T-helper 2 cell treated with Interferon-gamma antibody and Interleukin-4, amounts not matched to agents 100 ng/mL and 5 ng/mL, for 36 hours (primary cell): ENCODE measurements at regions not wholly inside any gene's neighbourhood (a gene's known extent, or its start where the extent isn't known, plus 50 kb on each side); places are given as distances from the start of the nearest gene placed in this dataset.

Experiments used
- intact Hi-C: fragments of 100-400 bp; cut with micrococcal nuclease; formaldehyde crosslinking; loops from one replicate; pipeline ENCODE4 v1.15.1; 2023

DNA sequence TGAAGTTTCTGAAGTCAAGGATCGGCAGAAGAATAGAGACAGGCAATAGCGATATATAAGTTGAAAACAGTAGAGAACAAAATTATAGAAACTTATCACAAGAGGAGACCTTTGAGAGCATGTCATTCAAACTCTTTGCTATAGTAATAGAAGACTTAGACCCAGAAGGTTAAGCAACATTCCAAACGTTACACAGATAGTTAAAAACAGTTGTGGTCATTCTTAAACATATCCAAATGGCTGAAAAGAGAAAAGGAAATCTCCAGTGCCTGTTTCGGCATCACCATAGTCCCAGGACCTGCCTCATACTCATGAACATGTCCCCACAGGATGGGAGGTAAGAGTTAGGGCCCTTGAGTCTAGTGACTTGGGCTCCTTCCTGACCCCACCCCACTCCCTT lies 258.1 kb upstream of the NOCT start:
- intact Hi-C loops = no loop called here

DNA sequence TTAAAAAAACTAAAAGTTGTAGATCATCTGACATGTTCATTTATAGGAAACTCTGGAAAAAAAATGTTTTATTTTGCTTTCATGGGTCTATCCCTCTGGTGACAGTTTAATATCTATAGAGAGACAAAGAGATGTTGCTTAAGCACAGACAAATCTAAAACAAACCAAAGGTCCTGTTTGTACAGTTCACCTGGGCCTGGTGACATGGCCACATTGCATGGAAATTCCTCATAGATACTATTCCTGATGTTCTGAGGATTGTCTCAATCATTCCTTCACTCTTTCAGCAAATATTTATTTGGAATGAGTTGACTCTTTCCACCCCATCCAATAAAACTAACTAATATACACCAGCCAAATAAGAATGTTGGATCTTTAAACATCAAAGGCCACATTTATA lies 259.1 kb upstream of the NOCT start:
- intact Hi-C loops = no loop called here

DNA sequence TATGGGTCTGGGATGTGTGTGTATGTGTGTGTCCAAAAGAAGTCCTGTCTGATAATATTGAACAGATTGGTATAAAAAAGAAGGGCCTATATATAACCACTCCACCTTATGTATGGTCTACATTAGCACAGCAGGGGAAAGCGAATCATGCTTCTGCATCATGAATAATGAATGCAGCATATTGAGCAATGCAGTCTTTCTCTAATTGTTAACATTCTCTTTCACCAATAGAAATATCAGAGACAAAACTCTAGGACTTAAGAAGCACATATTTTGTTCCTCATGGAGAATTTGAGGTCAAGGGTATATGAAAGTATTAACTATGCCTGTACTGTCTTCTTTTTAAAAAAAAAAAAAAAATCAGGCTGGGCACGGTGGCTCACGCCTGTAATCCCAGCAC lies 264.3 kb upstream of the NOCT start:
- intact Hi-C loops = no loop called here

DNA sequence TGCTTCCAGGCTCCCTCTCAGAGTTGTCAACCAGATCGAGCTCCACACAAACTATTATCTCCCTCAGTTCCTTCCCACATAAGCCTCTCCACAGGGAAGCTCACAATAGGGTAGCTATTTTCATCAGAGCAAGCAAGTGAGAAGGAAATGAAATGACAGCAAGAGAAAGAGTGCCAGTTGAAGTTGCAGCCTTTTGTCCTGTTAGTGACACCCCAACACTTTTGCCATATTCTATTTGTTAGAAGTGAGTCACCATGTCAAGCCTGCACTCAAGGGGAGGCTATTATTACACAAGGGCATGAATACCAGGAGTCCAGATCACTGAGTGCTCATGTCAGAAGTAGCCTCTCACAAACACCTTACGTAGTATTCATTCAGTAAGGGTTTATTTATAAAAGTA lies 266.3 kb upstream of the NOCT start:
- intact Hi-C loops = no loop called here

DNA sequence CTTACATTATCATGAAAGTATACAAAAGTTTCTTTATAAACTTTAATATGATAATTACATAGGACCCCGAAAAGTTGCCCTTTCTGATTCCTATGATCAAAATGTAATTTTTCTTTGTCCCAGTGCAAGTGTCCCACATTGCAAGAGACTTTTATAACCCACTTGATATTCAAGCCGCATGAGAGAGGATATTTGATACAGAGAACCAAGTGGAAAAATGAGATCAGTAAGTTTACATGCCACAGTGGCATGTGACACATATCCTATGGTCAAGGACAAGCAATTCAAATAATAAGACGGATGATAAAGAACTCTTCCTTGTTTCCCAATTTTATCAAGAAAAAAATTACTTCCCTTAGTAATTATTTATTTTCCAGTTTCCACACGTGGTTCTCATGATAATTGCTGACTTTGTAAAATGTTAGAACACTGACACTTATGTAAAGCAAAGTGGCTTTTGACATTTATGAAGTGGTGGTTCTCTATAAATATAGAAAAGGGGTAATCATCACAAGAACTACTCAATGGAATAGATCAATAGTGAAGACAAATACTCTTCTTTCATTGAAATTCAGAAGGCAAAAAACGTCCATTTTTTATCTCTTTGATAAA lies 273.7 kb upstream of the NOCT start:
- intact Hi-C loops = no loop called here

DNA sequence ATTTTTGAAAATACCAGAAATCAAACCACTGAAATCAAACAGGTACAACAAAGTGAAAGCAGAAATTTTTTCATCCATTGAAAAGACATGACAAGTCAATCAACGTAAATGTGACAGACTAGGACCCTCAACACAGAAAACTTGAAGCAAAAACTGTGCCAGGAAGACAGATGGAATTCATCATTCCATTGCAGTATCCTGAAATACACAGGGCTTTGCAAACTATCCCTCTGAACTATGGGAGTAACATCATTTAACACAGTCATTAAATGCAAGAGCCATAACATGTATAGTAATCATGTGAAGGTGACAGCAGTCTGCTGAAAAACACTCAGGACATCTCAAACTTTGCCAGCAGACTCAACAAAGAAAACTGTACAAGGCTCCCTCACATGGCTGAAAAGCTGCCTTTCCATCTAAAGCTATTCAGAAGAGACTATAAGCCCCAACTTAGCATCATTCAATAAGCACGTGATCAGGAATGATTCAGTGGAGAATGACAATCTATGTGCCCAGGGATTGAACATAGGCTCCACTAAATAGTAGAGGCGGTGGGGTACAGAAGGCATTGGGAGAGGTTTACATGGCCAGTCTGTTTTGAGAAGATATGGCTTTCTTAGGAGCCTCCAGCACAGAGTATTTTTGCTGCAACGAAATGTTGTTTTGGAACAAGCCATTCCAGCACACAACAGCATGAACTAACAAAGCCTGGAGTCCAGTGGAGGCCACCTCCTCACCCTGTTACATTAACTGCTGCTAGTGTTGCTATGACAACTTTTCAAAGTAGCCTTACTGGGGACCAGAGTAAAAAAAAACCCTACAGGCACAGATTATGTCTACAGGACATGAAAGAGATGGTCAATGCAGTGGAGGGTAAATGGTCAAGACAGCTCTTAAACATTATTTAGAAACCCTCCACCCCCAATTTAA lies 274.5 kb upstream of the NOCT start:
- intact Hi-C loops = no loop called here

DNA sequence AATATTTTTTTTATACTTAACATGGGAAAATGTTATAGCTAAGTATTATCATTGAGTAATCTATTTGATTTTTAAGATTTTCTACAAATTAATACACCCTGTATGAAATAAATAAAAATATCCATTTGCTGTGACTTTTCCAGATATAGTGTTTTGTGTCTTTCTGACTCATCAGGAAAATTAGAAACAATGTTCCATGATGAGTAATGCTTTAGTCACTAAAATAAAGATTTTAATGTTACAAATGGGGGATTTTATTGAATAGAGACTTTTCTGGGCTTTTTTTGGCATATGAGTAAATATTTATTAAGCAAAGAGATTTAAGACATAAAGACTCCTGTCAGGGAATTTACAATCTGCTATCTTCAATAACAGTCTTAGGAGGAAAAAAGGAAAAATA lies 279.2 kb upstream of the NOCT start:
- intact Hi-C loops = no loop called here

DNA sequence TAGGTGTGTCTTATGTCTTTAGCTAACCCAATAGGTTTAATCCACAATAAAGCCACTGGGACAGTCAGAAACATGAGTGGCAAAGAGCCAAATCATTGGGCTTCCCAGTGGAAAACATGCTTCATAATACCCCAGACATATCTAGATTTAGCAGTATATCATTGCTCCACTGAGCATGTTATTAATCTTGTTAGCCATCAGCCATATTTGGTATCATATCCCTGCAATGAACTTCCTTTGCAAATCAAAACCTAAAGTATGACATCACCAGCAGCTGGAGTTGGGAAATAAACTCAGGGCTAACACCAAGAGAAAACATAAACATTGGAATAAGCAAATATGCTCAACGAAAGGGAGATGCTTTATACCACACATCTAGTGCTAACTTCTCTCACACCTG lies 280.8 kb upstream of the NOCT start:
- intact Hi-C loops = no loop called here

DNA sequence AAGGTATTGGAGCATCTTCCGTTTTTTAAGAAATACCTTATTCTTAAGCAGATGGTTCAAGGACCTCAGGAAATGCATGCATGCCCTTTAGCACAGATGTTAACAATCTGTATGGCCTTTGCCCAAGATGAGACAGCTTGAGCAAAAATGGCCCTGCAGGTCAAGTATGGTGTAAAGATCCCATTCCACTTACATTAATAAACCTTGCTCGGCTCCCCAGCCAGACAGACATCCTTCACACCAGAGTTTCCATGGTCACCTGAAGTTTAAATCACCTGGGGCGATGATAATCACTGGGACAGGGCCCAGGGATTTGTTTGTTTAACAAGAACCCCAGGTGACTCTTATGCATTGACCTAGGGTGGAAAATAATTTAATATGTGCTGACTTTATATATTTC lies 287.0 kb upstream of the NOCT start:
- intact Hi-C loops = no loop called here

DNA sequence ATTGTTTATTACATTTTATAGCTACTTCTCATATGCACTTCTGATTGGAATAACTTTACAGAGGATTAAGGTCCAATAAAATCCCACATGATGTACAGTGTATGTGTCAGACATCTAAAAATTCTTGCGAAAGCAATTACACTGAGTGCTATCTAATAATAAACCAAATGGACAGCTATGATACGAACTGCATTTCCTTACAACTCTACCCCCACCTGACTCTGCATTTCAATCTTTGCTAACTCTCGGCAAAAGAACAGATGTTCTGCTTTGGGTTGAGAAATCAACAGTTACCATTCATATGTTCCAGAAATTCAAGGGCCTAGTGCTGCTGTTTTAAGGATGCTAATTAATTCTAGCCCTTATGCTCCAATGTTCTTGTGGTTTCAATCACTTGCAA lies 287.9 kb upstream of the NOCT start:
- intact Hi-C loops = no loop called here

DNA sequence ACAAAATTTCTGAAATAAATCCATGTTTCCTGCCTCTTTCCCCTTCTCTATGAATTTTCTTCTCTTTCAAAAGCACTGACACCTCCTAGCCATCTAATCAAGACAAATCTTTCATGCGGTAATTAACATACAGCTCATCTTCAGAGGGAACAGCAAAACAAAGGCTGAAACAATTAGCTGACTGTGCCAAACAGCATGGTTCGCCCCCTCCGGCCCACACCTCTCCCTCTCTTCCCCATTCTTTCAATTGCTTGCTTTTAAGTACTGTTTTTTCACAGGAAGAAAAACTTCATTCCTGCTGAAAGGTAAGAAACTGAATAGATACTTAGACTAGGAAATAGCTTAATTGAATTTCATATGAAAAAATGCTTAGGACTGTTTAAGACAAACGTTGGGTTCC lies 291.1 kb upstream of the NOCT start:
- intact Hi-C loops = no loop called here

DNA sequence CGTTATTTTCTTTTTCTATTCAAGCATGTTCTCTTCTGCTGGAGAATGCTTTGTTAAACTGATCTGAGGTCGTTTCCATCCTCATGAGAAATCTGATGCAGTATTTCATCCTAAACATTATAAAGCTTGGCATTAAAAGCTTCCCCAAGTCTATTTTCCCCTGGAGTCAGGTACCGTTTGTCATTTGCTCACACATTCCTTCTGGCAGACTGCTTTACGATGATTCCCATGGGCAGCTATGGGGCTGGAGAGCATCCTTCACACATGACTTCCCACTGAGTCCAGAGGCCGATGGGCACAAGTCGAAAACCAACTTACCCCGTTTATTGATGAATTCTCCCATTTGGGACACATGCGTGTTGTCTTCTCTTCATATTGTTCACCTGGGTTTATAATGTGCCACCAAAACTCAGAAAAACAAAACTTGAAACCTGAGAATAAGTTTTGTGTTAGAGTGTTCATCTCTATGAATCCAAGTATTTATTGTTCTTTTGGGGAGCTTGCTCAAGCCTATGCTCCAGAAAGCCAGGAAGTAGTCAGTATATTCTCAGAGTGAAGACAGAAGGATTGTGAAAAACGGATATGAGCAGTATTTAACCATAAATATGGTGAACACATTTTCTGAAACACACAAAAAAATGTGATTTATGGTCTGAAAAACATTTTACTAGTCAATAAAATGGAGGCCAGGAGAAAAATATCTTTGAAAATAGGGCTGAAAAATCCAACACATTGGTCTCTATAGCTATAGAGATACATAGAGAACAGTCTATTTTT lies 298.8 kb upstream of the NOCT start:
- intact Hi-C loops = no loop called here

DNA sequence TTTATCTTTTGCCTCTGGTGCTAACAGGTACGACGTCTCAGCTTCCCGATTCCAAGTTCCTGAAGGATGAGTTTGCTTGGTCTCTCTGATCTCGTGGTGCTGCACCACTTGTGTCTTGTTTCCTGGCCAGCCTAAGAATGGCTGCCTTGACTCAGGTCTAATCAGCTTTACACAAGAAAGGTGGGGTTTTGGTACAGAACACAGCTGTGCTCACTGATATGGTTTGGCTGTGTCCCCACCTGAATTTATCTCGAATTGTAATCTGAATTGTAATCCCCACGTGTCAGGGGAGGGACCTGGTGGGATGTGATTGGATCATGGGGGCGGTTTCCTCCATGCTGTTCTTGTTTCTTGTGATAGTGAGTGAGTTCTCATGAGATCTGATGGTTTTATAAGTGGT lies 305.3 kb upstream of the NOCT start:
- intact Hi-C loops = no loop called here

DNA sequence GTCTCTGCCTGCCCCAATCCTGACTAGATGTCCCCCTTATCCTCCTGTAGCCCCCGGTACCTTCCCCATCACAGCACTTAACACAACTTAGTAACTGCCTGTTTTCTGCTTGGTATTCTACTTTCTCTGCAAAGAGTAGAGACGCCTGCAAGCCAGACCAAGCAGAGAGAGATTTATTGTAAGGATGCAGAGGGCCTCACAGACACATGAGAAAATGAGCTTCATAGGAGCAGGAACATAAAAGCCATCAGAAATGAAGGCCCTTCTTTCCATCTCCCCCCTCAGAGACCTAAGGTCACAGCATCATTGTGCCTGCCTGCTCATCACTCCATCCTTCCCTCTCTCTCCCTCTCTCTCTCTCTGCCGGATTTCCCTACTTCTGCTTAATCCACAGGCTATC lies 305.7 kb upstream of the NOCT start:
- intact Hi-C loops = no loop called here

DNA sequence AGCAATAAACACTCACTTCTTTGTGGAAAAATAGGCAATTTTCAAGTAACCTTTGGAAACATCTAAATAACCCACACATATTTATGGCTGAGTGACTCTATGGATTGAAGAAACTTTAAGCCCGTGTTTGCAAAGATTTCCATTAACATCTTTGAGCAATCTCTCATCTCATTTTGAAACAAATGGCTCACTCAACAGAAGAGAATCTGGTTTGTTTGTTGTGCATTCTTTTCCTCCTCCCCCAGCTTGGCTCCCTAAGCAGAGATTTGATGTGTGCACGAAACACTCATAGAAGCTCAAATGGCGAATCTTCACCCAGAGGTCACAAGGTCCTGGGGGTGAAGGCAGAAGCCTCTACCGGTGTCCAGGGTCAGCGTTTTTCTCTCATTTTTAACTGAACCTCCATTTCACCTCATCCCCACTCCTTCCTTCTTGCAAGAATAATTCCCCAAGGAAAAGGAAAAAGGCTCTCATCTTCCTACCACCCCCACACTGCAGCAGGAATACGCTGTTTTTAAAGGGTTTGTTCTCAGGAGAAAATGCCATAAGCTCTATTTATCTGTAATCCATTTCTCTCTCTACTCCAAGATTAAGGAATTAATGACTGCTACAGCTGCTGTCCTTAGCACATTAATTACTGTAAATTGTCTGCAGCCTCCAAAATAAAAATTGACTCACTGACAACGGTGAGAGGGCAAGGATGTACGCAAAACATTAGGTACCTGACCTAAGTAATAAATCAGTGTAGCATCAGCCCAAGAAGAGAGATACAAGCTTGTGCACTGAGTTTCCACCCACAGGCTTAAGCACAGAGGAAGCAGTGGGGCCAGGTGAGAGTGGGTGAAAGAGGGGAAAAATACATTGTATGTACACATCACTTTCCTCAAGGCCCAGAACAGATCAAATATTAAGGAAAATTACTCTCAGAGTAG lies 307.6 kb upstream of the NOCT start:
- intact Hi-C loops = no loop called here

DNA sequence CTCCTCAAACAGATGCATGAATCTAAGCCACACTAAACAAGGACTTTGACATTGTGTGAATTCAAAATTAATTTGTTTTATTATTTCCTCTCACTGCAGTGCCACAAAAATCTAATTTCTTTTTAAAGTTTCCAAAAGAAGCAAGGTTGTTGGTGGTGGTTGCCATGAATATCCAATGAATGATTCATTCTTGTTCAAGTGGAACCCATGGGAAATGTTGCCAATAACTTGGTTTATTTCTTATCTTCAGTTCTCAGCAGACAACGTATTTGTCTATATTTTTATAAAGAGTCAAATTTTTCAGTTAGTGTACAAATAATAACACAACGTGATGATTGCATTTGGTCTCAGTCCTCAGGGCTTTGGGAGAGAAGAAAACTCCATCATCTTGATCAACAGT lies 309.4 kb upstream of the NOCT start:
- intact Hi-C loops = no loop called here

DNA sequence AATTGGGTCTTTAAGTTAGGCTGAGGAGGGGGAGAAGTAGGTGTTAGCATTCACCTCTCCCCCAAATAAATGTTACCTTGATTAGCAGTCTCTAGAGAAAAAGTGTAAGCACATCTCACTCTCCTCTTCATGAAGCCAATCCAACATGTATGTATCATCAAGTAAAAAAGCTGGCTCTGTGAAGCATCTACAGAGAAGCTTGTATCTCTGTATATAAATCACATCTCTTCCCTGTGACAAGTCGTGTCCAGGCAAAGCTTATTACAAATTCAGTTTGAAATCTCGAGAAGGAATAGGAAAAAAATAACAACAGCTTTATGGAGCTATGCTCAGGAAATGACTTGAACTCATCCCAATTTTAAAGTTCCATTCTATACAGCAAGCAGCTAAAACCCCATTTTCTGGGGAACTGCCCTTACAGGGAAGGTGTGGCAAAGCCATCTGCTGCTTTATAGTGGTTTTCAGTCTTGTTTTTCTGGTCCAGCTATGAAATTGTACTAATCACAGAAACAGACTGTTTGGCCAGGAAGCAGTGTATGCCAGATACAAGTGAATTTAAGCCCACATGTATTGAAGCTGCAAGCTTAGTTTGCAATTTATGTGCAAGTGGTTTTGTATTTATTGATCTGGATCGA lies 313.3 kb upstream of the NOCT start:
- intact Hi-C loops = no loop called here

DNA sequence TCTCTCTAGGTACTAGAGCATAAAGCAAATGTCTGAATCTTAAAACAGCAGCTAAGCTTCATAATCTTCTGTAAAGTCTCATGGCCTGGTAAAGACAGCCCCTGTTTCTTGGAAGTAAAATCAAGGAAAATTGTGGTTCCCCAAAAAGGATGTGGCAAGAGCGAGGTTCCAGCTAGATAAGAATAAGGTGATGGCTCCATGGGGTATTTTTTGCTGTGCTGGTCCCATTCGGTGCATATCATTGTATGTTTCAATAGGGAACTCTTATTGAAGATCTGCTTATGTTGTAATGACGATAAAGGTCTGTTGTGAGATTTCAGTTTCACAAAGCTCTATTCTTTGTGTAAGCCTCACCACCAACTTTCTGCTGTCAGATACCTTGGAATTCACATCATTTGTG lies 316.9 kb upstream of the NOCT start:
- intact Hi-C loops = no loop called here

DNA sequence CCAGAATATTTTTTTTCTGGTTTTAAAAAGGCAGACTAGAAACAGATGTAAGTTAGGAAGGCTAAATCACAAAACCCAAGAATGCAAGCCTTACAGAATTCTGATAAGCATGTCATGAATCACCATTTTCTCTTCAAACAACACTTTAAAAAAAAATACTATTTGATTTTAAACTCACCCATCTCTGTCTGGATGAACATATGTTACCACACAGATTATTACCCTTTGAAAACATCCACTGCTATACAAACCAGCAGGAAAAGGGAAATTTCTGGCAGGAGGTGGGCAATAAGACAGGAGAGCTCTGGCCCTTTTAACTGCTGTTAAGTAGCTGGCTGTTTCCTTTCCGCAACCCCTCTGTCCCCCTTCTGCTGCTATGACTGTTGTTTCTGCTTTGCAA lies 317.7 kb upstream of the NOCT start:
- intact Hi-C loops = no loop called here

DNA sequence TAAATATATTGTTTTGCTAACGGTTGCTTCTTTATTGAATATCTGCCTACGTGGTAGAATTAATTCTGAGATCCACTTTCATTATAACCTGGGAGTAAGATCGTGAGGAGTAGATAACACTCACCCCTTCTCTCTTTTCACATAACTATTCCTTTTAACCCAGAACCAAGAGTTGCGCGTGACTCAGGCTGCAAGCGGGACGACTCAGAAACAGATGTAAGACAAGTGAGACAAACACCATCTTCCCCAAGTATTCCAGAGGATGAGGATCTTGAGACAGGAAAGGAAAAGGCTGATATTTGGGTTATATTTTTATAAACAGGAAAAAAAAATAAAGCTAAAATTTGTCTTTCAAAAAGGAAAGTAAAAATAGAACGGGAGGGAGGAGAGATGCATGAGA lies 318.8 kb upstream of the NOCT start:
- intact Hi-C loops = no loop called here

DNA sequence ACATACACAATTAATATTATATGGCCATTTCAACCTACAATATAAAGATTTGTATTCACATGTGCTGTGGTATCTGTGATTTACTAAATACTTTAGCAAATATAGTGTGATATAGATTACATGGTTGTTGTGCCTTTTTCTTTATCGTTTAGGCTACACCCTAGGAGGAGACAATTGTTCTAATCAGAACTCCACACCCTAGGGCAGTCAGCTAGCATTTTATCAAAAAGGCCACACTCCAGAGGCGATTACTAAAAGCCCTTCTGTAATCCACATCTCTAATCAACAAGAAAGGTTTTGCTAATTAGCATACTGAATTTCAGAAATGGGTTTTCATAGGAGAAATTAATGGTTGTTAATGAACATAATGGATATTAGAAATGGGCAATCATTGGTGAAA lies 319.5 kb upstream of the NOCT start:
- intact Hi-C loops = no loop called here
